ENCODE measurements at regions not wholly inside any gene's neighbourhood (a gene's known extent, or its start where the extent isn't known, plus 50 kb on each side); places are given as distances from the start of the nearest gene placed in this dataset.

DNA sequence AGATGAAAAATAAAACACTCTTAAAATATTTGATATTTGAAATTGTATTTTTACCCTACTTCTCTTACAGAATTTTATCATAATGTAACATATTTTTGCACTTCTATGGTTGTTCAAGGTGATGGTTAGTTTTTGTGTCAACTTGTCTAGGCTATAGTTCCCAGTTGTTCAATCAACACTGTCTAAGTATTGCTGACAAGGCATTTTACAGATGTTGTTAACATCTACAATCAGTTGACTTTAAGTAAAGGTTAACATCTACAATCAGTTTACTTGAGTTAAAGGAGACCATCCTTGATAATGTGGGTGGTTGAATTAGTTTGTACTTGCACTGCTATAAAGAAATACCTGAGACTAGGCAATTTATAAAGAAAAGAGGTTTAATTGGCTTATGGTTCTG, 206.5 kb downstream of the AEBP2 start:
- no peaks in the 10 kb centered on the region for H3K27me3 ChIP-seq (ENCODE audit: control insufficient read depth, insufficient read depth, low read length)
- no peaks in the 10 kb centered on the region for H3K9me1 ChIP-seq (ENCODE audit: insufficient read depth, low read length)
- no peak overlapping the region for H2BK15ac ChIP-seq (ENCODE audit: low read depth, low read length)
- in situ Hi-C loops (cut with MboI; ENCODE audit: low sequenced_read_pairs) (loop anchor here (10.0 kb wide), 1 partner anchor 281 kb away; no protein-coding TSS in a partner anchor), dilution Hi-C loops (cut with HindIII; ENCODE audit: low sequenced_read_pairs, unreplicated experiment) (no loop called here), intact Hi-C loops (cut with micrococcal nuclease) (no loop called here)
- H3K18ac ChIP-seq (ENCODE audit: low read depth, low read length) = no peak overlapping the region
- no peak overlapping the region for H4K91ac ChIP-seq (ENCODE audit: insufficient read depth, low read depth, low read length)
- no peaks in the 10 kb centered on the region for H4K20me1 ChIP-seq (ENCODE audit: insufficient read depth, low read length)
- no peak overlapping the region for H2AK9ac ChIP-seq (replicated peaks; ENCODE audit: low read depth, low read length, poor library complexity)
- no peak overlapping the region for H3K56ac ChIP-seq (ENCODE audit: extremely low read depth, insufficient read depth, low read length)
- no peak for ATAC-seq (ENCODE audit: low read depth)
- no peak overlapping the region for H4K8ac ChIP-seq (ENCODE audit: low read depth in 2 of 2, low read length in 2 of 2)
- no peaks in the 10 kb centered on the region for H3K36me3 ChIP-seq (ENCODE audit: control insufficient read depth, insufficient read depth, low read length)
- no peak overlapping the region for H2BK120ac ChIP-seq (ENCODE audit: low read depth, low read length)
- no peak overlapping the region for H3K4me3 ChIP-seq (ENCODE audit: insufficient read depth, low read depth, low read length)
- BruUV-seq (replicated peaks) = no TSS peak
- peak; percentile 99 for TF ChIP-seq MAFK (IDR thresholded peaks at IDR 0.05; ENCODE audit: low read depth, low read length)
- TF ChIP-seq CEBPB (IDR thresholded peaks at IDR 0.05; ENCODE audit: low read depth, low read length) = no peak
- TF ChIP-seq FOS (IDR thresholded peaks at IDR 0.05; ENCODE audit: low read depth, low read length) = no peak
- no peak for TF ChIP-seq SMC3 (IDR thresholded peaks at IDR 0.05; ENCODE audit: low read depth, low read length)
- no peak for TF ChIP-seq RCOR1 (IDR thresholded peaks at IDR 0.05; ENCODE audit: insufficient replicate concordance, low read length)
- no peak for TF ChIP-seq RFX5 (IDR thresholded peaks at IDR 0.05; ENCODE audit: low read depth, low read length)
- TF ChIP-seq POLR2A (IDR thresholded peaks at IDR 0.05; ENCODE audit: low read depth, low read length) = no peak
- no peak for TF ChIP-seq BHLHE40 (IDR thresholded peaks at IDR 0.05; ENCODE audit: low read depth, low read length)
- no peak overlapping the region for H2AFZ ChIP-seq (replicated peaks; ENCODE audit: low read length, poor library complexity)
- DNase-seq = no peak
- no peak overlapping the region for H3K23ac ChIP-seq (ENCODE audit: low read depth, low read length)
- H3K4ac ChIP-seq (ENCODE audit: low read depth, low read length) = no peak overlapping the region
- no peak overlapping the region for H2BK5ac ChIP-seq (ENCODE audit: low read depth, low read length, poor library complexity, severe bottlenecking)
- no peak overlapping the region for H3K4me2 ChIP-seq (ENCODE audit: low read depth, low read length)
- peaks cover 12% of the 10 kb centered on the region for H3K9me3 ChIP-seq (ENCODE audit: control insufficient read depth, insufficient read depth, low read length)
- no peak overlapping the region for H2BK20ac ChIP-seq (ENCODE audit: low read depth, low read length)
- no peak overlapping the region for H3K14ac ChIP-seq (replicated peaks; ENCODE audit: low read depth, low read length)
- CTCF ChIA-PET = no interaction called here
- POLR2A ChIA-PET (ENCODE audit: unreplicated experiment) = no interaction called here
- H2AK5ac ChIP-seq (ENCODE audit: low read depth, low read length) = no peak overlapping the region
- H3K27ac ChIP-seq (ENCODE audit: insufficient read depth, low read length) = no peak overlapping the region
- H3K79me1 ChIP-seq (ENCODE audit: low read depth in 1 of 2, low read length in 2 of 2) = no peaks in the 10 kb centered on the region
- no peak overlapping the region for H4K5ac ChIP-seq (ENCODE audit: low read depth, low read length)
- H3K4me1 ChIP-seq (ENCODE audit: control insufficient read depth, insufficient read depth, low read length) = peaks cover 5% of the 10 kb centered on the region; the same call in 1 of the 2 replicates
- H3K9ac ChIP-seq (ENCODE audit: low read depth, low read length) = no peak overlapping the region
